ENCODE measurements at regions not wholly inside any gene's neighbourhood (a gene's known extent, or its start where the extent isn't known, plus 50 kb on each side); places are given as distances from the start of the nearest gene placed in this dataset.

- DNase-seq = peak; percentile 97
Measured at GRCh38 chr4:137664046-137664387, 131.7 kb upstream of the PCDH18 start.

- DNase-seq = no peak
Measured at GRCh38 chr4:137663251-137664045, 131.2 kb upstream of the PCDH18 start.

- DNase-seq = no peak
Measured at GRCh38 chr4:137661693-137662092, 129.4 kb upstream of the PCDH18 start.

GRCh38 chr4:137660211-137660610 is 127.9 kb upstream of the PCDH18 start:
- peak; percentile 53 for DNase-seq

GRCh38 chr4:137659431-137659830 is 127.1 kb upstream of the PCDH18 start:
- peak; percentile 82 for DNase-seq

- DNase-seq = no peak
Measured at GRCh38 chr4:137656661-137657060, 124.4 kb upstream of the PCDH18 start.

- DNase-seq = no peak
Measured at GRCh38 chr4:137655302-137655701, 123.0 kb upstream of the PCDH18 start.

GRCh38 chr4:137651128-137651527 is 118.8 kb upstream of the PCDH18 start:
- peak; percentile 76 for DNase-seq

GRCh38 chr4:137649711-137650450 is 117.6 kb upstream of the PCDH18 start:
- no peak for DNase-seq

- no peak for DNase-seq
Measured at GRCh38 chr4:137648531-137648930, 116.2 kb upstream of the PCDH18 start.

- DNase-seq = no peak
Measured at GRCh38 chr4:137647375-137647774, 115.1 kb upstream of the PCDH18 start.

GRCh38 chr4:137644201-137644600 is 111.9 kb upstream of the PCDH18 start:
- peak; percentile 49 for DNase-seq

GRCh38 chr4:137641544-137641943 is 109.2 kb upstream of the PCDH18 start:
- DNase-seq = peak; percentile 55

GRCh38 chr4:137640838-137641158 is 108.5 kb upstream of the PCDH18 start:
- no peak for DNase-seq

- DNase-seq = no peak
Measured at GRCh38 chr4:137640156-137640837, 108.0 kb upstream of the PCDH18 start.

GRCh38 chr4:137638934-137639333 is 106.6 kb upstream of the PCDH18 start:
- DNase-seq = no peak

GRCh38 chr4:137635601-137636000 is 103.3 kb upstream of the PCDH18 start:
- peak; percentile 68 for DNase-seq

GRCh38 chr4:137635108-137635507 is 102.8 kb upstream of the PCDH18 start:
- peak; percentile 60 for DNase-seq

- DNase-seq = no peak
Measured at GRCh38 chr4:137632842-137633241, 100.5 kb upstream of the PCDH18 start.

- no peak for DNase-seq
Measured at GRCh38 chr4:137631605-137632004, 99.3 kb upstream of the PCDH18 start.

GRCh38 chr4:137630252-137630651 is 98.0 kb upstream of the PCDH18 start:
- DNase-seq = no peak

GRCh38 chr4:137627739-137628460 is 95.6 kb upstream of the PCDH18 start:
- DNase-seq = peak; percentile 22

Measured in fibroblast of upper back skin (primary cell).